H9 (cell line): ENCODE measurements at regions not wholly inside any gene's neighbourhood (a gene's known extent, or its start where the extent isn't known, plus 50 kb on each side); places are given as distances from the start of the nearest gene placed in this dataset.

Experiments
- DNase-seq: peaks from one replicate; pipeline ENCODE4 v3.0.0-alpha.2; 2017
- H2AFZ ChIP-seq: one replicate; pipeline ENCODE4 v1.6.1; 2013; ENCODE audit warnings: mild to moderate bottlenecking, low read length, control low read depth, moderate library complexity
- H2AK5ac ChIP-seq: 2 replicates; pipeline ENCODE4 v1.6.1; 2013; ENCODE audit warnings: low read length, control low read depth, mixed read lengths; ENCODE audit not compliant: insufficient read length
- H2BK120ac ChIP-seq: one replicate; pipeline ENCODE4 v1.6.1; 2013; ENCODE audit warnings: low read depth, mild to moderate bottlenecking, low read length, control low read depth, inconsistent platforms; ENCODE audit not compliant: poor library complexity, severe bottlenecking
- H2BK12ac ChIP-seq: 2 replicates; pipeline ENCODE4 v1.6.1; 2013; ENCODE audit warnings: low read length, control low read depth, mixed read lengths, low read depth; ENCODE audit not compliant: insufficient read length
- H2BK15ac ChIP-seq: 2 replicates; pipeline ENCODE4 v1.6.1; 2013; ENCODE audit warnings: low read depth, low read length, control low read depth
- H2BK20ac ChIP-seq: one replicate; pipeline ENCODE4 v1.6.1; 2013; ENCODE audit warnings: low read depth, mild to moderate bottlenecking, low read length, control low read depth, inconsistent platforms; ENCODE audit not compliant: poor library complexity, severe bottlenecking
- H2BK5ac ChIP-seq: 2 replicates; pipeline ENCODE4 v1.6.1; 2013; ENCODE audit warnings: low read length, control low read depth, mixed read lengths; ENCODE audit not compliant: insufficient read length
- H3K14ac ChIP-seq: 2 replicates; pipeline ENCODE4 v1.6.1; 2013; ENCODE audit warnings: low read length, control low read depth; ENCODE audit not compliant: insufficient read depth
- H3K18ac ChIP-seq: 2 replicates; pipeline ENCODE4 v1.6.1; 2013; ENCODE audit warnings: low read depth, mild to moderate bottlenecking, mixed read lengths, low read length, control low read depth; ENCODE audit not compliant: insufficient read length
- H3K23ac ChIP-seq: 2 replicates; pipeline ENCODE4 v1.6.1; 2013; ENCODE audit warnings: low read length, control low read depth, mixed read lengths, low read depth; ENCODE audit not compliant: insufficient read length
- H3K23me2 ChIP-seq: 2 replicates; pipeline ENCODE4 v1.6.1; 2013; ENCODE audit warnings: low read depth, mild to moderate bottlenecking, mixed read lengths, low read length, control low read depth; ENCODE audit not compliant: insufficient read length, poor library complexity, severe bottlenecking
- H3K27ac ChIP-seq: 2 replicates; pipeline ENCODE4 v1.5.1; 2013; ENCODE audit warnings: low read length, control low read depth, mixed read lengths, low read depth; ENCODE audit not compliant: insufficient read length
- H3K27me3 ChIP-seq: 2 replicates; pipeline ENCODE4 v1.6.1; 2013; ENCODE audit warnings: low read length, control low read depth, inconsistent platforms; ENCODE audit not compliant: insufficient read depth
- H3K4ac ChIP-seq: 2 replicates; pipeline ENCODE4 v1.6.1; 2013; ENCODE audit warnings: low read depth, mild to moderate bottlenecking, control low read depth, inconsistent platforms, low read length, moderate library complexity
- H3K4me1 ChIP-seq: 2 replicates; pipeline ENCODE4 v1.6.1; 2013; ENCODE audit warnings: low read length, control low read depth, inconsistent platforms; ENCODE audit not compliant: insufficient read depth
- H3K4me2 ChIP-seq: 2 replicates; pipeline ENCODE4 v1.6.1; 2013; ENCODE audit warnings: low read length, control low read depth, mixed read lengths; ENCODE audit not compliant: insufficient read length, insufficient read depth
- H3K56ac ChIP-seq: 2 replicates; pipeline ENCODE4 v1.6.1; 2013; ENCODE audit warnings: low read depth, mild to moderate bottlenecking, mixed read lengths, low read length, control low read depth; ENCODE audit not compliant: insufficient read length
- H3K79me1 ChIP-seq: 2 replicates; pipeline ENCODE4 v1.6.1; 2013; ENCODE audit warnings: low read depth, mild to moderate bottlenecking, moderate library complexity, low read length, control low read depth, inconsistent platforms; ENCODE audit not compliant: insufficient read depth, poor library complexity, severe bottlenecking
- H3K79me2 ChIP-seq: 2 replicates; pipeline ENCODE4 v1.6.1; 2013; ENCODE audit warnings: low read length, control low read depth, inconsistent platforms; ENCODE audit not compliant: insufficient read depth
- H3K9ac ChIP-seq: 2 replicates; pipeline ENCODE4 v1.6.1; 2013; ENCODE audit warnings: low read length, control low read depth, mixed read lengths; ENCODE audit not compliant: insufficient read length; ENCODE audit errors: extremely low read depth
- H3K9me3 ChIP-seq: one replicate; pipeline ENCODE4 v1.6.1; 2013; ENCODE audit warnings: low read depth, low read length, inconsistent platforms; ENCODE audit not compliant: control insufficient read depth
- H3T11ph ChIP-seq: one replicate; pipeline ENCODE4 v1.6.1; 2013; ENCODE audit warnings: mild to moderate bottlenecking, low read length, control low read depth, inconsistent platforms
- H4K20me1 ChIP-seq: one replicate; pipeline ENCODE4 v1.6.1; 2013; ENCODE audit not compliant: control insufficient read depth, insufficient read length, insufficient read depth
- H4K5ac ChIP-seq: 2 replicates; pipeline ENCODE4 v1.6.1; 2013; ENCODE audit warnings: low read depth, mild to moderate bottlenecking, mixed read lengths, low read length, control low read depth; ENCODE audit not compliant: insufficient read length
- H4K8ac ChIP-seq: replicated peaks from 2 replicates; pipeline ENCODE4 v1.6.1; 2013; ENCODE audit warnings: low read length, control low read depth, mixed read lengths, low read depth; ENCODE audit not compliant: insufficient read length
- H4K91ac ChIP-seq: 2 replicates; pipeline ENCODE4 v1.6.1; 2013; ENCODE audit warnings: low read depth, mild to moderate bottlenecking, moderate library complexity, mixed read lengths, low read length, control low read depth; ENCODE audit not compliant: insufficient read length
- H3K27ac Mint-ChIP-seq, 3 experiments: 2 replicates in 2 of 3; 3 replicates in 1 of 3; pipeline ENCODE4 v1.8.0; 2020 to 2021; ENCODE audit warnings: mixed read lengths in 3 of 3, mild to moderate bottlenecking in 1 of 3, moderate library complexity in 1 of 3
- H3K27me3 Mint-ChIP-seq: 2 replicates; pipeline ENCODE4 v1.8.0; 2021; ENCODE audit warnings: low read depth, mild to moderate bottlenecking, moderate library complexity, mixed read lengths
- H3K36me3 Mint-ChIP-seq, 3 experiments: 2 replicates in 2 of 3; 3 replicates in 1 of 3; pipeline ENCODE4 v1.8.0; 2020 to 2021; ENCODE audit warnings: low read depth in 3 of 3, mixed read lengths in 3 of 3; ENCODE audit not compliant: insufficient read depth in 1 of 3
- H3K4me1 Mint-ChIP-seq, 2 experiments: 2 replicates each; pipeline ENCODE4 v1.8.0; 2020; ENCODE audit warnings: mixed read lengths in 2 of 2
- H3K4me3 Mint-ChIP-seq, 2 experiments: 2 replicates in 1 of 2; 3 replicates in 1 of 2; pipeline ENCODE4 v1.8.0; 2020 to 2021; ENCODE audit warnings: mild to moderate bottlenecking in 2 of 2, mixed read lengths in 2 of 2, moderate library complexity in 1 of 2
- H3K9me3 Mint-ChIP-seq, 2 experiments: 2 replicates in 1 of 2; 3 replicates in 1 of 2; pipeline ENCODE4 v1.8.0; 2020; ENCODE audit warnings: mild to moderate bottlenecking in 2 of 2, mixed read lengths in 2 of 2, moderate library complexity in 1 of 2
- WGBS: extraction: QIAGEN DNeasy Blood & Tissue Kit; methylation state at CpG from one replicate; pipeline ENCODE4 v1.1.7; 2013; ENCODE audit warnings: missing lambda C conversion rate, low lambda C conversion rate, mixed read lengths; ENCODE audit not compliant: insufficient read length; ENCODE audit errors: extremely low coverage; 5-methylcytosine and 5-hydroxymethylcytosine counted together
- TF ChIP-seq, protein P1 (sequence below): fragments of 200-600 bp; sonication (generic); conservative IDR thresholded peaks from 3 replicates; pipeline ENCODE4 v1.8.0; 2021; ENCODE audit warnings: antibody characterized with exemption, mild to moderate bottlenecking

DNA sequence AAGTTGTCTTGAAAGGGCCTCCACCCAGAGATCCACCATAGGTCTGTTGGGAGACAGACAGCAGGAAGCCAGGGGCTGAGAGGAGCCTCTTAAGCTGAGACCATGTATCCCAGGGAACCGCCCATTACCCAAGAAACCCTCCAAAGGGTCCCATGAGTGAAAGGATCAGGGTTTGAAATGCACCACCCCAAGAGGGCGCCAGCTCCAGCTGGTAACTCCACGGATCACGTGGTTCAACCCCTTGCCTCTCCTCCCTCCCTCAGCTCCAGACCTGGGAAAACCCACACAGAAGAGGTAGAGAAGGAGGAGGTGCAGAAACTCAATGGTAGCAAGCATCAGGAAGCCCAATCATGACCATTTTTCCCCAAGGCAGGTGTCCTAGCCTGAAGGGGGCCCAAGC lies 148.7 kb downstream of the AIPL1 start:
- no peak overlapping the region for H3K4ac ChIP-seq

More for the DNA sequence above, 148.7 kb downstream of the AIPL1 start:
- Histone ChIP-seq H3K18ac (no peak overlapping the region), H2BK120ac (no peak overlapping the region), H3K9ac (no peak overlapping the region), H3K56ac (no peak overlapping the region), H3K23me2 (no peaks in the 10 kb centered on the region), H2AFZ (no peak overlapping the region), H3K4me2 (no peak overlapping the region), H4K8ac (no peak overlapping the region), H3K4me1 (no peaks in the 10 kb centered on the region), H2BK12ac (no peak overlapping the region), H3K79me2 (no peaks in the 10 kb centered on the region), H3T11ph (no peak overlapping the region), H4K5ac (no peak overlapping the region), H3K9me3 (no peaks in the 10 kb centered on the region), H2AK5ac (no peak overlapping the region), H2BK5ac (no peak overlapping the region), H3K79me1 (no peaks in the 10 kb centered on the region), H3K23ac (no peak overlapping the region), H4K20me1 (no peaks in the 10 kb centered on the region), H3K14ac (no peak overlapping the region; the same call in 1 of the 2 replicates), H3K27me3 (no peaks in the 10 kb centered on the region), H2BK15ac (no peak overlapping the region), H3K27ac (no peak overlapping the region), H4K91ac (no peak overlapping the region), H2BK20ac (no peak overlapping the region)
- H3K4me1 Mint-ChIP-seq, result no peaks in the 10 kb centered on the region
- peaks cover 0 to 10% (median 0%) of the 10 kb centered on the region in 3 experiments; a peak in 3 of 7 replicates for H3K36me3 Mint-ChIP-seq
- H3K27me3 Mint-ChIP-seq, result no peaks in the 10 kb centered on the region; the same call in 1 of the 2 replicates
- TF ChIP-seq, protein P1, sequence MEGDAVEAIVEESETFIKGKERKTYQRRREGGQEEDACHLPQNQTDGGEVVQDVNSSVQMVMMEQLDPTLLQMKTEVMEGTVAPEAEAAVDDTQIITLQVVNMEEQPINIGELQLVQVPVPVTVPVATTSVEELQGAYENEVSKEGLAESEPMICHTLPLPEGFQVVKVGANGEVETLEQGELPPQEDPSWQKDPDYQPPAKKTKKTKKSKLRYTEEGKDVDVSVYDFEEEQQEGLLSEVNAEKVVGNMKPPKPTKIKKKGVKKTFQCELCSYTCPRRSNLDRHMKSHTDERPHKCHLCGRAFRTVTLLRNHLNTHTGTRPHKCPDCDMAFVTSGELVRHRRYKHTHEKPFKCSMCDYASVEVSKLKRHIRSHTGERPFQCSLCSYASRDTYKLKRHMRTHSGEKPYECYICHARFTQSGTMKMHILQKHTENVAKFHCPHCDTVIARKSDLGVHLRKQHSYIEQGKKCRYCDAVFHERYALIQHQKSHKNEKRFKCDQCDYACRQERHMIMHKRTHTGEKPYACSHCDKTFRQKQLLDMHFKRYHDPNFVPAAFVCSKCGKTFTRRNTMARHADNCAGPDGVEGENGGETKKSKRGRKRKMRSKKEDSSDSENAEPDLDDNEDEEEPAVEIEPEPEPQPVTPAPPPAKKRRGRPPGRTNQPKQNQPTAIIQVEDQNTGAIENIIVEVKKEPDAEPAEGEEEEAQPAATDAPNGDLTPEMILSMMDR, result peak; percentile 61
- peaks cover 3 to 7% of the 10 kb centered on the region in 2 experiments; a peak in 4 of 5 replicates for H3K9me3 Mint-ChIP-seq
- DNase-seq, result peak; percentile 80
- no peak overlapping the region for H3K4me3 Mint-ChIP-seq
- WGBS, result no CpG with 5 or more reads among the region's 4 CpGs
- no peak overlapping the region for H3K27ac Mint-ChIP-seq
